ENCODE measurements at regions not wholly inside any gene's neighbourhood (a gene's known extent, or its start where the extent isn't known, plus 50 kb on each side); places are given as distances from the start of the nearest gene placed in this dataset.
"Not testable (repeated sequence)": the region's sequence is repeated elsewhere in the genome, so short reads cannot be mapped to it uniquely, and the experiment has no call there.

- in situ Hi-C loops (cut with HindIII; ENCODE audit: low sequenced_read_pairs) = no loop called here
- DNase-seq (ENCODE audit: low spot score) = no peak
Observed at GRCh38 chr4:162853788-162854187, 312.9 kb downstream of the NAF1 start.

- in situ Hi-C loops (cut with HindIII; ENCODE audit: low sequenced_read_pairs) = no loop called here
- no peak for DNase-seq (ENCODE audit: low spot score)
Observed at GRCh38 chr4:162852642-162853041, 314.0 kb downstream of the NAF1 start.

- DNase-seq (ENCODE audit: low spot score); in situ Hi-C loops (cut with HindIII; ENCODE audit: low sequenced_read_pairs): not testable (repeated sequence)
Observed at GRCh38 chr4:162851241-162851758, 315.4 kb downstream of the NAF1 start.

DNA sequence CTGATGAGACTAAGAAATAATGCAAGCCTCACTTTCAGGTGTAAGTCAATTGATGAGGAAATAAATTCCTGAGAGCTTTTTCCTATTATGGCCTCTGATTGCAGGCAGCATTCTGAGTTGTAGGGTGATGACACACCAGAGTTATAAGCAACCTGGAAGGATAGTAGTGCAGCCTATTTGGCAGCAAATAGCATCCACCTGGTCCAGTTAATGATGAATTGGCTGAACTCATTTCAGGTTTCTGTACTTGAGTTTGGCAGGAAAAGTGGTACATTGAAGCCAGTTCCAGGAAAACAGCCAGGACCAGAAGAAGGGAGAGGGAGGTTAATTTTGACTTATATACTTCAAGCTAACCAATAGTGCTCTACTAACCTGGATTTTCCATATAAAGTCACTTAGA lies 316.8 kb downstream of the NAF1 start:
- peak; percentile 86 for DNase-seq (ENCODE audit: low spot score)
- in situ Hi-C loops (cut with HindIII; ENCODE audit: low sequenced_read_pairs) = no loop called here

- in situ Hi-C loops (cut with HindIII; ENCODE audit: low sequenced_read_pairs) = no loop called here
- DNase-seq (ENCODE audit: low spot score) = no peak
Observed at GRCh38 chr4:162847945-162848549, 318.6 kb downstream of the NAF1 start.

DNA sequence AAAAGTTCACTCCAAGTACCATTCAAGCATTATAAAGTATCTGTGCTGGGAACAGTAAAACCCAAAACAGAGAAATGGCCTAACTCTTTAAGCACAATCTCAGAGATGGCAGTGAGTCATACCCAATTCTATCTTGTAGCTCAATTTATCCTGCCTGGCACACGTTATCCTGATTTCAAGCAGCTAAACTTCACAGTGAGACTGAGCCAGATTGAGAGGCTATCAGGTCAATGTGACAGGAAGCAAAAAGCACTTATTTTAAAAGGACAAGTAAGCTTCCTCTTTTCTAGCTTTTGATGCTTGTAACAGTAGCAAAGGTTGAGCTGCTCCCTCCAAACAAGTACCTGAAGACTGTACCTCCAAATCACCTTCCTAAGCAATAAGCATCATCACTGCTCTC lies 324.9 kb downstream of the NAF1 start:
- in situ Hi-C loops (cut with HindIII; ENCODE audit: low sequenced_read_pairs) = no loop called here
- DNase-seq (ENCODE audit: low spot score) = peak; percentile 3

DNA sequence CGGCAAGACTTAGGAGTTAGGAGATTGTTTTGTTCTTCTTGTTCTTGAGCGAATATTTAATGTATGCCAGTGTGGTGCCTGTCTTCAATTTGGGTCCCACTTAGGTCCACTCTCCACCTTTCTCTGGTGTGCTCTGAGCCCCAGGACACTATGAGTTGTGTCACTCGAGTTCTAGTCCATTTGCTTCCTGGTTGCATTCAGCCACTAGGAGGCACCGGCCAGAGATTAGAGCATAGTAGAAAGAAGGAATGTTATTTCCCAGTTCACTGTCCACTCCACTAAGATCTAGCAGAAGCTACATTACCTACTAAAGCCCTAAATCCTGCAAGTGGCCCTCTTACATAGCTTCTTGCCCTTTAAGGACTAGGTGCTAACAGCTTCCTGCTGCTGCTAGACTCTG lies 326.9 kb downstream of the NAF1 start:
- DNase-seq (ENCODE audit: low spot score) = no peak
- in situ Hi-C loops (cut with HindIII; ENCODE audit: low sequenced_read_pairs) = no loop called here

DNA sequence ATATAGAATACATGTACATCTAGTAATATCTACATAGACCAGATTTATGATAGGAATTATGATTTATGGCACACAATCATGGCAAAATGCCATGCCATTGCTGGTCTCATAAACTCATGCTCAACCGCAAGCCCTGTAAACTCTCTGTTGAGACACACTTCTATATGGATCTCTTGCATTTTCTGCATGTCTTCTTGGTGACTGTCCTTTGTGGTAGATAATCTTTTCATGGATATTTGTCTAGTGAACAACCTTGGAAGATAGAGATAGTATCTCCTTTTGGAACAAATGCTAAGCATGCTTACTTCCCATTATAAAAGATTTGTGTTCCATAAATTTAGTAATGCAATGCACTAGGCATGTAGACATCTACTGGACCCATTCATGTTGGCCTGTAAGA lies 328.0 kb downstream of the NAF1 start:
- no peak for DNase-seq (ENCODE audit: low spot score)
- in situ Hi-C loops (cut with HindIII; ENCODE audit: low sequenced_read_pairs) = no loop called here

GRCh38 chr4:162837679-162838078 lies 329.0 kb downstream of the NAF1 start:
- in situ Hi-C loops (cut with HindIII; ENCODE audit: low sequenced_read_pairs) = no loop called here
- DNase-seq (ENCODE audit: low spot score) = no peak

- in situ Hi-C loops (cut with HindIII; ENCODE audit: low sequenced_read_pairs) = no loop called here
- no peak for DNase-seq (ENCODE audit: low spot score)
Observed at GRCh38 chr4:162837241-162837640, 329.4 kb downstream of the NAF1 start.

GRCh38 chr4:162836773-162837172 lies 329.9 kb downstream of the NAF1 start:
- DNase-seq (ENCODE audit: low spot score) = no peak
- in situ Hi-C loops (cut with HindIII; ENCODE audit: low sequenced_read_pairs) = no loop called here

DNA sequence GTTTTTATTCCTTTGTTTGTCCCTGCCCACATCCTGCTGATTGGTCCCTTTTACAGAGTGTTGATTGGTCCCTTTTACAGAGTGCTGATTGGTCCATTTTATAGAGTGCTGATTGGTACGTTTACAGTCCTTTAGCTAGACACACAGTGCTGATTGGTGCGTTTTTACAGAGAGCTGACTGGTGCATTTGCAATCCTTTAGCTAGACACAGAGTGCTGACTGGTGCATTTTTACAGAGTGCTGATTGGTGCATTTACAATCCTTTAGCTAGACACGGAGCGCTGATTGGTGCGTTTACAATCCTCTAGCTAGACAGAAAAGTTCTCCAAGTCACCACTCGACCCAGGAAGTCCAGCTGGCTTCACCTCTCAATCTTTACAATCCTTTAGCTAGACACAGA lies 330.4 kb downstream of the NAF1 start:
- DNase-seq (ENCODE audit: low spot score); in situ Hi-C loops (cut with HindIII; ENCODE audit: low sequenced_read_pairs): not testable (repeated sequence)

- no peak for DNase-seq (ENCODE audit: low spot score)
- in situ Hi-C loops (cut with HindIII; ENCODE audit: low sequenced_read_pairs) = no loop called here
Observed at GRCh38 chr4:162830899-162831298, 335.8 kb downstream of the NAF1 start.

DNA sequence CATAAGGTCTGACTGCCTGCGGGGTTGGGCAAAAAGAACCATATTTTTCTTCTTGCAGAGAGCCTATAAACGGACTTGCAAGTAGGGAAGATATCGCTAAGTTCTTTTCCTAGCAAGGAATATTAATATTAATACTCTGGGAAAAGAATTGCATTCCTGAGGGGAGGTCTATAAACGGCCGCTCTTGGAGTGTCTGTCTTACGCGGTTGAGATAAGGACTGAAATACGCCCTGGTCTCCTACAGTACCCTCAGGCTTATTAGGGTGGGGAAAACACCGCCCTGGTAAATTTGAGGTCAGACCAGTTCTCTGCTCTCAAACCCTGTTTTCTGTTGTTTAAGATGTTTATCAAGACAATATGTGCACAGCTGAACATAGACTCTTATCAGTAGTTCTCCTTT lies 349.3 kb downstream of the NAF1 start:
- DNase-seq (ENCODE audit: low spot score); in situ Hi-C loops (cut with HindIII; ENCODE audit: low sequenced_read_pairs): not testable (repeated sequence)

DNA sequence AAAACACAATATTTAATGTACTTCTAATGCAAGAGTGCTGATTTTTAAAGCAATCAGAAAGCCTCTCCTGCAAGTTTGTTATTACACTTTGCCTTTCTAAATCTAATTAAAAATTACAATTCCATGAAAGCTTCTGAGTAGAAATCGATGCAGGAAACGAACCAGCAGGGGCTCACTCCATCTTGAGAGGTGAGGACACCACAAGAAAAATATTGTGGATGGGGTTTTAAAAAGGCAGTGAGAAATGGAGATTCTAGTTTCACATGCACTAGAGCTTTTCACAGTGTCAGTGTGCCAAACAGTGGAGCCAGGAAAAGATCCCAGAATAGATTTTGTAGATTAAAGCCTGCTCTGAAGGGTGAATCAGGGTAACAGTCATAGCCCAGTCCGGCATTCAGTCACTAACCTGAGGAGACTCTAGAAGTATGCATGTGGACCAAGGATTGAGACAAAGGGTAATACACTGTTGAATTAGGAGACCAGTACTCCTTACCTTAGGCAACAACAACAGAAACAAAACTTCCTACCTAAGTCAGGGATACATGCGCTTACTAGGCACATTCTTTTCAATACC lies 362.3 kb downstream of the NAF1 start:
- in situ Hi-C loops (cut with HindIII; ENCODE audit: low sequenced_read_pairs) = no loop called here
- DNase-seq (ENCODE audit: low spot score) = no peak

DNA sequence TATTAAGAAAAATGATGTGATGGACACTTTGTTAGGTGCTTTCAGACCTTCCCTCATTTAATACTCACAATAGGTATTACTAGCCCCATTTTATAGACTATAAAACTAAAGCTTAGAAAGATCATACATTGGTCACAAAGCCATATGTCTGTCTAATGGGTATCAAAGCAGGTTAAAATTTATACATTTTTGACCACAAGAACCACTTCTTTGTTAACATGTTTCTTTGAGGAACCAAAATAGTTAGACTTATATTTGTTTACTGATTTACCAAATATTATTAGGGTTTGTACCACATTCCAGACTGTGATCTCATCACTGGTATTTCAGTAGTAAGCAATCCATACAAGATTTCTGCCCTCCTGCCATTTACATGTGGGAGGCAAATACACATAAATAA lies 363.3 kb downstream of the NAF1 start:
- in situ Hi-C loops (cut with HindIII; ENCODE audit: low sequenced_read_pairs) = no loop called here
- no peak for DNase-seq (ENCODE audit: low spot score)

DNA sequence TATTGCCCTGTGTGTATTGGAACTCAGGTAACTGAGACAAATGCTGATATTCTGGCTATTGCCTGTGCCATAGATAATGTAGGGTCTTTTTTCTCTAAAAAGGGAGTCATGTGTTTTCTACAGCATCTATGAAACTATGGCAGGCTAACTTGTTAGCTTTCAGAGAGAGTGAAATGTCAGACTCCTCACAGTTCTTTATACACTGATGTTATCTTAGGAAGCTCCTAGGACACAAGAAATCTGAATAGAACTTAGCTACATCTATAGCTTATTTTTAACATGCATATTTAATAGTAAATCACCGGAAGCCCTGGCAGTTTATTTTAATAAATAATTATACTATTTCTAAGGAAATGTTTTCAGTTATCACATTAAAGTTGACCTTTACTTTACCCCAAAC lies 369.6 kb downstream of the NAF1 start:
- in situ Hi-C loops (cut with HindIII; ENCODE audit: low sequenced_read_pairs) = no loop called here
- DNase-seq (ENCODE audit: low spot score) = no peak

DNA sequence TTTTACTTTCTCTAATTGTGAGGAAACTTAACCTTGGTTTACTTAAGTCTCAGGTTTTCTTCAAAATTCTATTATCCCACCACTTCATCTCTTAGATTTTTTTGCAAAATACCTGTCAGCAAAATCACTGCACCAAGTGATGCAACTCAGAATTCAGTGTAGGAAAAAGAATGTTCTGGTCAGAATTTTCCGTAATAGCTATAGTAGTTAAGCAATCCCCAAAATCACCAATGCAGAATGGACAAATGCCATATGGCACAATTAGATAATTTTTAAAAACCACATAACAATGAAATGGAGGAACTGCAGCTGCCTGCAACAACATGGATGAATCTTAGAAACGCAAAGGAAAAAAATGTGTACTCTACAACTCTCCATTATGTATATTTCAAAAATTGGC lies 373.1 kb downstream of the NAF1 start:
- DNase-seq (ENCODE audit: low spot score) = no peak
- in situ Hi-C loops (cut with HindIII; ENCODE audit: low sequenced_read_pairs) = no loop called here

GRCh38 chr4:162793004-162793403 lies 373.7 kb downstream of the NAF1 start:
- in situ Hi-C loops (cut with HindIII; ENCODE audit: low sequenced_read_pairs) = no loop called here
- DNase-seq (ENCODE audit: low spot score) = no peak

- no peak for DNase-seq (ENCODE audit: low spot score)
- in situ Hi-C loops (cut with HindIII; ENCODE audit: low sequenced_read_pairs) = no loop called here
Observed at GRCh38 chr4:162791226-162791625, 375.5 kb downstream of the NAF1 start.

- in situ Hi-C loops (cut with HindIII; ENCODE audit: low sequenced_read_pairs) = no loop called here
- DNase-seq (ENCODE audit: low spot score) = no peak
Observed at GRCh38 chr4:162787120-162787519, 379.6 kb downstream of the NAF1 start.

Measured in G401 (cell line).